IMR-90 (cell line): ENCODE measurements at regions not wholly inside any gene's neighbourhood (a gene's known extent, or its start where the extent isn't known, plus 50 kb on each side); places are given as distances from the start of the nearest gene placed in this dataset.
A peak's percentile ranks its signal among the peaks of the same experiment; 100 is the strongest.

ENCODE experiments used
- ATAC-seq: fragments of 200-7000 bp; cut with Tn5 transposase; 2 replicates; pipeline ENCODE4 v1.9.1; 2020; ENCODE audit warnings: low read depth, mild to moderate bottlenecking, moderate library complexity
- BruUV-seq: library from RNA; stranded (reverse); fragments of 400-500 nt; replicated peaks from 2 replicates; lab custom pipeline; 2021; lab: Mats Ljungman, UMichigan
- CTCF ChIA-PET: fragments of 300-600 bp; formaldehyde crosslinking; extraction: SDS; loops from one replicate; lab custom pipeline; 2021; ENCODE audit warnings: antibody characterized with exemption; lab: Yijun Ruan, JAX
- POLR2A ChIA-PET: fragments of 300-600 bp; sonication (Branson Sonifier 250); formaldehyde crosslinking; loops from one replicate; lab custom pipeline; 2022; ENCODE audit warnings: antibody characterized with exemption; ENCODE audit not compliant: unreplicated experiment; lab: Charles Lee
- DNase-seq: peaks from one replicate; pipeline ENCODE4 v3.0.0; 2013
- H2AFZ ChIP-seq: replicated peaks from 2 replicates; pipeline ENCODE3; 2013; ENCODE audit warnings: low read length, mild to moderate bottlenecking; ENCODE audit not compliant: poor library complexity
- H2AK5ac ChIP-seq: 2 replicates; pipeline ENCODE4 v1.6.1; 2013; ENCODE audit warnings: low read depth, low read length, inconsistent platforms
- H2AK9ac ChIP-seq: replicated peaks from 2 replicates; pipeline ENCODE3; 2013; ENCODE audit warnings: mild to moderate bottlenecking, low read depth, low read length, moderate library complexity; ENCODE audit not compliant: poor library complexity
- H2BK120ac ChIP-seq: 2 replicates; pipeline ENCODE4 v1.6.1; 2013; ENCODE audit warnings: low read depth, low read length, inconsistent platforms
- H2BK15ac ChIP-seq: 3 replicates; pipeline ENCODE4 v1.6.1; 2013; ENCODE audit warnings: low read depth, low read length, inconsistent platforms
- H2BK20ac ChIP-seq: 2 replicates; pipeline ENCODE4 v1.6.1; 2013; ENCODE audit warnings: low read depth, mild to moderate bottlenecking, inconsistent platforms, low read length, moderate library complexity
- H2BK5ac ChIP-seq: 2 replicates; pipeline ENCODE4 v1.6.1; 2013; ENCODE audit warnings: mild to moderate bottlenecking, low read depth, low read length, inconsistent platforms; ENCODE audit not compliant: poor library complexity, severe bottlenecking
- H3K14ac ChIP-seq: replicated peaks from 2 replicates; pipeline ENCODE4 v1.6.1; 2013; ENCODE audit warnings: low read depth, low read length, inconsistent platforms
- H3K18ac ChIP-seq: 2 replicates; pipeline ENCODE4 v1.6.1; 2013; ENCODE audit warnings: low read depth, low read length, control low read depth
- H3K23ac ChIP-seq: 2 replicates; pipeline ENCODE4 v1.6.1; 2013; ENCODE audit warnings: low read depth, low read length, inconsistent platforms
- H3K27ac ChIP-seq: 2 replicates; pipeline ENCODE4 v1.5.1; 2013; ENCODE audit warnings: mild to moderate bottlenecking, control low read depth, low read length; ENCODE audit not compliant: insufficient read depth
- H3K27me3 ChIP-seq: 2 replicates; pipeline ENCODE4 v1.6.1; 2013; ENCODE audit warnings: low read length; ENCODE audit not compliant: control insufficient read depth, insufficient read depth
- H3K36me3 ChIP-seq: 2 replicates; pipeline ENCODE4 v1.6.1; 2013; ENCODE audit warnings: low read length, mixed read lengths; ENCODE audit not compliant: control insufficient read depth, insufficient read depth
- H3K4ac ChIP-seq: 2 replicates; pipeline ENCODE4 v1.6.1; 2013; ENCODE audit warnings: low read depth, low read length, inconsistent platforms
- H3K4me1 ChIP-seq: 2 replicates; pipeline ENCODE4 v1.6.1; 2013; ENCODE audit warnings: low read length, mixed read lengths; ENCODE audit not compliant: control insufficient read depth, insufficient read depth
- H3K4me2 ChIP-seq: 2 replicates; pipeline ENCODE4 v1.6.1; 2013; ENCODE audit warnings: low read depth, mild to moderate bottlenecking, control low read depth, low read length, moderate library complexity
- H3K4me3 ChIP-seq: 2 replicates; pipeline ENCODE4 v1.5.1; 2013; ENCODE audit warnings: low read depth, mild to moderate bottlenecking, control low read depth, low read length, moderate library complexity; ENCODE audit not compliant: insufficient read depth
- H3K56ac ChIP-seq: 2 replicates; pipeline ENCODE4 v1.6.1; 2013; ENCODE audit warnings: low read length, inconsistent platforms; ENCODE audit not compliant: insufficient read depth; ENCODE audit errors: extremely low read depth
- H3K79me1 ChIP-seq, 2 experiments: 2 replicates each; pipeline ENCODE4 v1.6.1; 2013; ENCODE audit warnings: low read length in 2 of 2, inconsistent platforms in 1 of 2, low read depth in 1 of 2
- H3K9ac ChIP-seq: 2 replicates; pipeline ENCODE4 v1.6.1; 2013; ENCODE audit warnings: low read depth, low read length, control low read depth
- H3K9me1 ChIP-seq: 2 replicates; pipeline ENCODE4 v1.6.1; 2013; ENCODE audit warnings: low read length, inconsistent platforms; ENCODE audit not compliant: insufficient read depth
- H3K9me3 ChIP-seq: 2 replicates; pipeline ENCODE4 v1.6.1; 2013; ENCODE audit warnings: low read length; ENCODE audit not compliant: control insufficient read depth, insufficient read depth
- H4K20me1 ChIP-seq: 2 replicates; pipeline ENCODE4 v1.6.1; 2013; ENCODE audit warnings: low read length, inconsistent platforms; ENCODE audit not compliant: insufficient read depth
- H4K5ac ChIP-seq: 2 replicates; pipeline ENCODE4 v1.6.1; 2013; ENCODE audit warnings: mild to moderate bottlenecking, low read depth, low read length, control low read depth
- H4K8ac ChIP-seq, 2 experiments: 2 replicates each; pipeline ENCODE4 v1.6.1; 2013; ENCODE audit warnings: low read depth in 2 of 2, low read length in 2 of 2, control low read depth in 1 of 2, inconsistent platforms in 1 of 2
- H4K91ac ChIP-seq: 2 replicates; pipeline ENCODE4 v1.6.1; 2013; ENCODE audit warnings: low read depth, low read length, inconsistent platforms; ENCODE audit not compliant: insufficient read depth
- CEBPB ChIP-seq: IDR thresholded peaks from 2 replicates; pipeline ENCODE4 v1.6.1; 2012; ENCODE audit warnings: low read depth, low read length, improper control_type of control experiment
- FOS ChIP-seq: fragments of 150-350 bp; IDR thresholded peaks from 2 replicates; pipeline ENCODE4 v1.6.1; 2016; ENCODE audit warnings: low read depth, low read length
- MAFK ChIP-seq: IDR thresholded peaks from 2 replicates; pipeline ENCODE4 v1.6.1; 2012; ENCODE audit warnings: low read depth, low read length, improper control_type of control experiment
- WGBS, 2 experiments: methylation state at CpG; one replicate each; pipeline versions ENCODE4 v1.1.5 to v1.1.7; 2013; ENCODE audit warnings: missing lambda C conversion rate in 2 of 2; ENCODE audit not compliant: insufficient read length in 1 of 2; ENCODE audit errors: extremely low coverage in 2 of 2; 5-methylcytosine and 5-hydroxymethylcytosine counted together
- dilution Hi-C: fragments of 300-500 bp; cut with HindIII; formaldehyde crosslinking; loops from one replicate; pipeline ENCODE4 v1.14.3; 2018; ENCODE audit warnings: low sequenced_read_pairs; ENCODE audit not compliant: unreplicated experiment
- in situ Hi-C: fragments of 300-500 bp; cut with MboI; formaldehyde crosslinking; loops from 3 replicates; pipeline ENCODE4 v1.14.3; 2019; ENCODE audit warnings: low sequenced_read_pairs, inconsistent platforms, mixed read lengths
- intact Hi-C: fragments of 100-400 bp; cut with micrococcal nuclease; formaldehyde crosslinking; loops from 2 replicates; pipeline ENCODE4 v1.10.0; 2022

DNA sequence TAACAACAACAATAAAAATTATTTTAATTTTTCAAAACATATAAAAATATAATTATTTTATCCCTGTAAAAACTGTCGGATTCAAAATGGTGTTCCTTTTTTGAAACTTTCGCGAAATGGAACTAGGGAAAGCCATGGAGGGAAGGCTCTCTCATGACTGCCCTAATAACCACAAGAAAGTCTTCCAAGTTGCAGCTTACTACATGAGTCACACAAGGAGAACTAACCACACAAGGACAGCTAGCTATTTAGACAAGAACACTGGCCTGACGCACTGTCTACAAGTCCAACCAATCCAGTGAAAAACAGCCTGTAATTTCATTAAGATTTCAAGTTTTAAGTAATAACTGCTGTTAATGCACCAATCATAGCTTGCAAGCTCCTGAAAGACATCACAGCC, 319.2 kb upstream of the PCDH9 start:
- WGBS, 2 experiments, result 14% methylated on average over 1 of the region's 4 CpGs; no CpG with 5 or more reads in 1 of the 2 experiments
- POLR2A ChIA-PET, result no interaction called here
- peak; percentile 91 for DNase-seq

More for the DNA sequence above, 319.2 kb upstream of the PCDH9 start:
- TF ChIP-seq FOS, result peak; percentile 62
- 0 out of 2 replicates have a peak, but pooled peaks have one; percentile 21 for TF ChIP-seq CEBPB
- no peak for TF ChIP-seq MAFK
- Histone ChIP-seq H4K20me1 (no peaks in the 10 kb centered on the region), H3K36me3 (no peaks in the 10 kb centered on the region), H2BK5ac (no peak overlapping the region), H3K9ac (no peak overlapping the region), H2BK20ac (no peak overlapping the region), H3K9me3 (no peaks in the 10 kb centered on the region), H3K4me1 (0 out of 2 replicates have a peak, but pooled peaks cover 2% of the 10 kb centered on the region), H3K4me3 (no peak overlapping the region), H3K9me1 (no peaks in the 10 kb centered on the region), H3K27me3 (no peaks in the 10 kb centered on the region), H4K8ac (no peak overlapping the region), H3K14ac (no peak overlapping the region), H3K18ac (no peak overlapping the region), H3K27ac (no peak overlapping the region), H3K79me1 (no peaks in the 10 kb centered on the region), H4K5ac (no peak overlapping the region), H2AK9ac (no peak overlapping the region), H3K4ac (no peak overlapping the region), H2BK120ac (no peak overlapping the region), H3K4me2 (no peak overlapping the region), H2AFZ (no peak overlapping the region), H2BK15ac (no peak overlapping the region), H3K23ac (no peak overlapping the region), H3K56ac (no peak overlapping the region), H2AK5ac (no peak overlapping the region), H4K91ac (no peak overlapping the region)
- dilution Hi-C loops, result no loop called here
- CTCF ChIA-PET, result interaction anchor here (0.5 kb wide), 1 partner anchor 990 kb away, joined by 3 read pairs; no protein-coding TSS in a partner anchor
- peak; percentile 85 for ATAC-seq
- BruUV-seq, result no TSS peak
- in situ Hi-C loops, result no loop called here
- intact Hi-C loops, result no loop called here
